OCI-LY3 (cell line): ENCODE measurements at regions not wholly inside any gene's neighbourhood (a gene's known extent, or its start where the extent isn't known, plus 50 kb on each side); places are given as distances from the start of the nearest gene placed in this dataset.

Source experiments
- CTCF ChIP-seq: fragments of 200-600, 300-600 bp; sonication (generic); IDR thresholded peaks from 2 replicates; pipeline ENCODE4 v1.5.1; 2014; ENCODE audit warnings: antibody characterized with exemption, low read length, low read depth
- EZH2phosphoT487 ChIP-seq: fragments of 200-600 bp; shearing (Covaris generic); IDR thresholded peaks from 2 replicates; pipeline ENCODE4 v1.6.1; 2018; ENCODE audit warnings: antibody characterized with exemption, mixed run types, low read depth

- TF ChIP-seq CTCF (no peak), EZH2phosphoT487 (no peak)
Observed at GRCh38 chr4:163221467-163221866, 54.8 kb upstream of the NAF1 start.
